Right renal cortex interstitium (tissue), 3 donors: ENCODE measurements at regions not wholly inside any gene's neighbourhood (a gene's known extent, or its start where the extent isn't known, plus 50 kb on each side); places are given as distances from the start of the nearest gene placed in this dataset.

Source experiments
- DNase-seq, 3 donors: peaks; one replicate each; pipeline ENCODE4 v3.0.0-alpha.2; 2013; ENCODE audit warnings: low read depth in 3 of 3, low spot score in 2 of 3

DNA sequence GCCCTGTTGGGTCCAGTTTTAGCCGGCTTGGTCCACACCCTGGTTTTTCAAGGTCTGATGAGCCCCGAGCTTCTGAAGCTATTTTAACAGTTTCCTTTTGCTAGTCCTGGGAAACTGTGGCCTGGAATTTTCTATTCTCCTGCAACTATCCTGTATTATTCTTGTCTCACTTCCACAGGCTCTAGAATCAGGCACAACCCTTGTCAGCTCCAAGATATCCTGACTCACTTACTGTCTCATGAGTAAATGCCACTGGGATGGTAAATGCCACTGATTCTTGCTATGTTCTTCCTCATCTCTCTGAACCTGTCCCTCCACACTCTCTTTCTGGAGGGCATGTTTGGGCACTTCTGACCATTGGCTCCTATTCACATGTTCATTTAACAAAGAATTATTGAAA is 611.5 kb upstream of the IGFBP3 start:
- DNase-seq, result no peak

- DNase-seq, result no peak
Measured at GRCh38 chr7:46530081-46530750, 609.1 kb upstream of the IGFBP3 start.

GRCh38 chr7:46527360-46527759 is 606.3 kb upstream of the IGFBP3 start:
- DNase-seq, result no peak

GRCh38 chr7:46525876-46526275 is 604.8 kb upstream of the IGFBP3 start:
- no peak for DNase-seq

DNA sequence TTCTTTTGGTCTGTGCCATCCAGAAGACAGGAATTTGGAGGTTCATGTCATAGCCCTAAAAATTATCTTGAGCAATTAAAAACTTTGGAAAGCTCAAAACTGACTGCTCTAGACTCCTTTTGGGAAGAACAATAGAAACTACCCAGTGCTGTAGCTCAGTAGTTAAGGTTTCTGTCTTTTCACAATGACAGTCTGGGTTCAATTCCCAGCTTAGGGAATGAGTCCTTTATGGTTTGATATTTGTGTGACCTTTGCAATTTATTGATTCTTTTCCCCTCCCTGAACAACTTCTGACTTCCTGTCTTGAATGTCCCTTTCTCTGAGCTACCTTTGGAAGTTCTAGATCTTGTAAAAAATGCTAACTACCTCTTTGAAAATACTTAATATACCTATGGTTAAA is 603.3 kb upstream of the IGFBP3 start:
- DNase-seq, result no peak

- DNase-seq, result no peak
Measured at GRCh38 chr7:46522354-46522906, 601.4 kb upstream of the IGFBP3 start.

GRCh38 chr7:46518713-46519112 is 597.6 kb upstream of the IGFBP3 start:
- DNase-seq, result no peak

DNA sequence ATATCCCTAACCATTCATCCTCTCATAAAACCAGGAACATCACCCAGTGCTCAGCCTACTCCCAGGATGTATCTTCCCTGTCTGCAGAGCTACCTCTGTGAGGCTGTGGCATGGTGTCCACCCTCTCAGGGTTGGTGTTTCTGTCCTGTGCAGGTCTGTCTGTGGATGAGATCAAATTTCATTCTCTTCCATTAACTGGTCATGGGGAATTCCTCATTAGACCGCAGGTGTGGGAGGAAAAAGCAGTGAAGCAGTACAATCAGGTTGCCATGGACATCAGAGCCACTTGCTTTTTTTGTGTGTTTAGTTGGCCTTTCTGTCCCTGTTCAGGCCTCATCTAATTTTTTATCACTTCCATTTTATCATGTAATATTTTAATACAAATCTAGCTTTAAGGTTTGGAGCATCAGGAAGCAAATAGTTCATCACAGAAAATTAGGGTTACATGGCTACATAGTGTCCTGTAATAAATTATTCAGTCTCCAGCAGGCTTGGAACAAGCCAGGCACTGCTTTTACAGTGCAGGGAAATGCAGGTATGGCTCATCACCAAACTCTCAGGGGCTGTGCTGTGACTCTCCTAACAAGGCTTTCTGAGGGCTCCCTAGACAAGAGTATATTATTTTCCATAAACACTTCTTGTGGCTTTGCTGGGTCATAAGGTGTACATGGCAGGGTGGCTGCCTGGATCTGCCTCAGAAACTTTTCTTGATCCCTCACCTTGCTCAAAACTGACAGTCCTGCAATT is 594.9 kb upstream of the IGFBP3 start:
- DNase-seq, result peak in 1 of 3 donors; percentile 67

- no peak for DNase-seq
Measured at GRCh38 chr7:46513447-46513848, 592.4 kb upstream of the IGFBP3 start.

GRCh38 chr7:46512891-46513413 is 591.9 kb upstream of the IGFBP3 start:
- no peak for DNase-seq

- DNase-seq, result no peak
Measured at GRCh38 chr7:46511442-46512215, 590.6 kb upstream of the IGFBP3 start.

DNA sequence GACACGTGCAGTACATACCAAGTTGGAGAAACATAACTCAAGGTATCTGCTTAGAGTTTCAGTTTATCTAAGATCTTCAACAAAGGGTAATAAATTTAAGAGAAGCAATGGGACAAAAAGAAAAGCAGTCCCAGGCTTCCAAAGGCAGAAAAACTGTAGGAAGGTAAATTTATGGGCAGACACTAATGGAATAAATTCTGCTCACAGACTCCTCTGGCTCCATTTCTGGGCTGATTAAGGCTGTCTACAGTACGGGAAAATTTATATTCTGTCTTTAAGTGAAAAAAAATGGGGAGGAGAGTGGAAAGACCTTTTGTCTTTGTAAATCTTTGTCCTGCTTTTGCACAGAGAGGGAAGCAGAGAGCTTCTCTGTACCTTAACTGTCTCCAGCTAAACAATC is 587.5 kb upstream of the IGFBP3 start:
- no peak for DNase-seq

GRCh38 chr7:46507560-46507959 is 586.5 kb upstream of the IGFBP3 start:
- DNase-seq, result no peak

DNA sequence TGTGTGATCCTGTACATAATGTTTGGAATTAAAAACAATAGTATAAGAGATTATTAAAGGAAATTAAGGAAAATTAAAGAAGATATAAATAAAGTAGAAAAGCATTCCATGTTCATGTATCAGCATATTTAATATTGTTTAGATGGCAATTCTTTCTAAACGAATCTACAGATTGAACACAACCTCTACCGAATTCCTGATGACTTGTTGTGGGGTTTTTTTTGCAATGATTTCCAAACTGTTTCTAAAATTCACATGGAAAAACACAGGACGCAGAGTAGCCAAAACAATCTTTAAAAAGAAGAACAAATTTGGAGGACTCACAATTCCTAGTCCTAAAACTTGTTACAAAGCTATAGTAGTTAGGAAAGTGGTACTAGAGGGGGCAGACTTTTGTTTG is 573.4 kb upstream of the IGFBP3 start:
- no peak for DNase-seq

GRCh38 chr7:46494028-46494427 is 573.0 kb upstream of the IGFBP3 start:
- no peak for DNase-seq

- DNase-seq, result no peak
Measured at GRCh38 chr7:46493196-46493595, 572.1 kb upstream of the IGFBP3 start.

DNA sequence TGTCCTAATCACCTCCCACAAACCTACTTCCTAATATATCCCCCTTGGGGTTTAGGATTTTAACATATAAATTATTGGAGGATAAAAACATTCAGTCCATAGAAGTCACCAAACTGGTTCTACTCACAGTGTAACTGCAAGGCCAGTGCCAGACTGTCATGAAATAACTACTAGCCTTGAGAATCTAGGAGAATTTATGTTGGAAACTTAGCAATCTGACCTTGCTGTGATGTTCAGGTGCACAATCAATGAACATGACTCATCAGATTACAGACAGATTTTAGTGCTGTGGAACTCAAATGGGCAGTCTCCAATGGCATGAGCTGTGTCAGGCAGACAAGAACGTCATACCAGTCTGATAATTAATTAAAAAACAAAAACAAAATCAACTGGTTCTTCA is 571.4 kb upstream of the IGFBP3 start:
- no peak for DNase-seq

GRCh38 chr7:46490406-46490805 is 569.3 kb upstream of the IGFBP3 start:
- DNase-seq, result no peak

DNA sequence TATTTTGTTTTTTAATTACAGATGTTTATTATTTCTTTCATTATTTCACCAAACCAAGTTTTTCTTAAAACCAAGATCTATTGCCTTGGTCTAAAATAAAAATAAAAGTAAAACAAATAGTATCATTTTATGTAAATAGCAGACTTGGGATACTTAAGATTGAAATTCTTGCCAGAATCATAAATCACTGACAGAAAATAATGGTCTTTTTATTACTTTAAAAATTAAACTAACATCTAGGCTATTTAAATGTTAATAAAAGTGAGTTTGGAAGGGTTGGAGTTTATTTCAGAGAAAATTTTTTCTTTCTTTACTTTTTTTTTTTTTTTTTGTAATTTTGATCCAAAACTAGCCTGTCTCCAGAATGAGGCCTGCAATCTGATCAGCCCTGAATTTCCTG is 568.0 kb upstream of the IGFBP3 start:
- no peak for DNase-seq

DNA sequence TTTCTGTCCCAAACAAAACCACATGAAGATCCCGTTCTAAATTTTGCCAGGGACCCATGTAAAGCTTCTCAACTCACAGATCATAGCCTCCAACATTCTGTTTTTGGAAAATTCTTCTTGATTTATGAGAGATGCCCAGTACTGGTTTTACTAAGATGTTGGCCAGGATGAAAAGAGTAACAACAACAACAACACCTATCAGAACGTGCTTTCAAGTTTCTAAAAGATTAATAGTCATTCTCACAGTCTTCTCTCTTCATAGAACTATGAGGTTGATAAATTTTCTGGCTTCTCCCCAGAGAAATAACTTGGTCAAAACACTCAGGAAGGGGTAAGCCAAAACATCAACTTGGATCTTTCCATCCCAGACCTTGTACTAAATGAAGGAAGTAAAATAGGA is 567.5 kb upstream of the IGFBP3 start:
- no peak for DNase-seq
